HG03045 (cell line): ENCODE measurements at regions not wholly inside any gene's neighbourhood (a gene's known extent, or its start where the extent isn't known, plus 50 kb on each side); places are given as distances from the start of the nearest gene placed in this dataset.

Experiments
- ATAC-seq: cut with Tn5 transposase; IDR thresholded peaks from one replicate; pipeline ENCODE4 v1.9.1; 2021; ENCODE audit warnings: mild to moderate bottlenecking, moderate library complexity; ENCODE audit not compliant: unreplicated experiment

GRCh38 chrX:39975101-39975925 is 122.4 kb downstream of the BCOR start:
- ATAC-seq = no peak

DNA sequence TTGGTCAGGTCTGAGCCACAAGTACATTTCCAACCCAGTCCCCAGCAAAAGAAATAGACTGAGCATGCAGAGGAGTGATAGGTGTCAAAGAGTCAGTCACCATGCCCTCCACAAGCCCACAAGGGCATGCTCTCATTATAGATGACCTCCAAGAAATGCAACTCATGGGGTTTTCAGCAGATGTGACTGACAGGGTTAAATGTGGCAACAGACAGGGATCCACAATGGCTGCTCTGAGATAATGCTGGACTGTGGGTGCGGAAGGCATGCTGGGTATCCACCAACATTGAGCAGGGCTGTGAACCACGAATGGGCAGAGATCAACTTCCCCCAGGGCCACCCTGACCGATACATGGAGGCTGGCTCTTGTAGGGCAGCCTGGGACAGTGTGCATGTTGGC is 115.8 kb downstream of the BCOR start:
- ATAC-seq = no peak

DNA sequence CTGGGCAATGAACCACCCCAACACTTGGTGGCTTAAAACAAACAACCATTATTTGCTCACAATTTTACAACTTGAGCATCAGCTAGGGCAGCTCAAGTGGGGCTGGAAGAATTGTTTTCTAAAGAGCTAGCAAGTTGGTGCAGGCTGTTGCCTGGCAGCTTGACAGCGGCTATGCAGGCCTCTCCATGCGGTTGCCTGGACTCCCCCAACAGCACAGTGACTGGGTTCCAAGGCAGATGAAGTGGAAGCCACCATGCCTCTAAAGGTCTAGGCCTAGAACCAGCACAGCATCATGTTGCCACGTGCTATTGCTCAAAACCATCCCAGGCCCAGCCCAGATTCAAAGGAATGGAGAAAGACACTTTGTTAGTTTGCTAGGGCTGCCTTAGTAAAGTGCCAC is 114.8 kb downstream of the BCOR start:
- ATAC-seq = no peak

- ATAC-seq = no peak
Measured at GRCh38 chrX:39983715-39984114, 114.0 kb downstream of the BCOR start.

- no peak for ATAC-seq
Measured at GRCh38 chrX:39984191-39984956, 113.4 kb downstream of the BCOR start.

DNA sequence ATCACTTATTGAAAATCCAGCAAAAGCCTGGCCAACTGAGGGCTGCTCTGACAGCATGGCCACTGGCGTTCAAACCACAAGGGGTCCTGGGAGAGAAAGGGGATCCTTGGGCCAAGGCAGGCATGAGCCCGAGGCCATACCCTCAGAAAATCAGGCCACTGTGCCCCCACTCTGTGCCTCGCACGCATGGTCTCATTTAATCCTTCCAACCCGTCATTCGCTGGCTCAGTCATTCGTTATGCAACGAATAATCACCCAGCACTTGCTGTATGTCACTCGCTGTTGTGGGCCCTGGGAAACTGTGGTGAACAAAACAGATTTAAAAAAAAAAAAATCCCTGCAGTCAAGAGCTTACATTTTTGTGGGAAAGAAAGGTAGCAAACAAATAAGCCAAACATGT is 112.7 kb downstream of the BCOR start:
- ATAC-seq = no peak

DNA sequence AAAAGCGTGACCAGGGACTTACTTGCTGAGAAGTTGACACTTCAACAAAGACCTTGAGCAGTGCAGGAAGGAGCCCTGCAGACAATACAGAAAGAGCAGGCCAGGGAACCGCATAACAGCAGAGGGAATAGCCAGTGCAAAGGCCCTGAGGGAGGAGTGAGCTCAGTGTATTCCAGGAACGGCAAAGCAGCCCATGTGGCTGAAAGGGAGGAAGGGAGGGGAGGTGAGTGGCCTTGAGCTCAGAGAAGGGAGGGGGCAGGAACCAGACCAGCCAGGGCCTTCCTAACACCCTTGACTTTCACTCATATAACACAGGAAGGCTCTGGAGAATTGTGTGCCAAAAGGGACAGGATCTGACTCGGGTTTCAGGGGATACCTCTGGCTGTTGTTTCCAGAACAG is 112.2 kb downstream of the BCOR start:
- no peak for ATAC-seq

DNA sequence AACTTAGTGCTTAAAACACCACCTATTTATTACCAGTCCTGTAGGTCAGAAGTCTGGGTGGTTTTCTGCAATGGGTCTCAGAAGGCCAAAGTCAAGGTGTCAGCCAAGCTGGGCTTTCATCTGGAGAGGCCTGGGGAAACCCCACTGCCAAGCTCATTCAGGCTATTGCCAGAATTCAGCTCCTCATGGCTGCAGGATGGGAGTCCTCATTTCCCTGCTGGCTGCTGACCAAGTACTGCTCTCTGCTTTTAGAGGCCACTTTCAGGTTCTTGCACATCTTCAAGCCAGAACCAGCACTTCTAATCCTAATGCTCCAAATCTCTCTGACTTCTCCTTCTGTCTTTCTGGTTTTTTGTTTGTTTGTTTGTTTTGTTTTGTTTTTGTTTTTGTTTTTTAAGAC is 109.3 kb downstream of the BCOR start:
- ATAC-seq = no peak

GRCh38 chrX:39990388-39990787 is 107.4 kb downstream of the BCOR start:
- no peak for ATAC-seq

DNA sequence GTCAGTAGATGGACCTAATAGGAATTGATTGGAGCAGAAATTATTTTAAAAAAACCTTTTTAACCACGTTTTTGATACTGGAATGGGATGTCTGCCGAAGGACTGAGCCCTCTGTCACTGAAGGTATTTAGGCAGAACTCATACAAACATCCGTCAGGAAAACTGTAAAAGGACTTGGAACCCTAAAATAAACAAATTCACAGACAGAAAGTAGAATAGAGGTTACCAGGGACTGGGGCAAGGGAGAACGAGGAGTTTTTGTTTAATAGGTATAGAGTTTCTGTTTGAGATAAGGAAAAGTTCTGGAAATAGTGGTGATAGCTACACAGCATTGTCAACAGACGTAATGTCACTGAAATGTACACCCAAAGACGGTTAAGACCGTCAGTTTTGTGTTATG is 105.5 kb downstream of the BCOR start:
- no peak for ATAC-seq

DNA sequence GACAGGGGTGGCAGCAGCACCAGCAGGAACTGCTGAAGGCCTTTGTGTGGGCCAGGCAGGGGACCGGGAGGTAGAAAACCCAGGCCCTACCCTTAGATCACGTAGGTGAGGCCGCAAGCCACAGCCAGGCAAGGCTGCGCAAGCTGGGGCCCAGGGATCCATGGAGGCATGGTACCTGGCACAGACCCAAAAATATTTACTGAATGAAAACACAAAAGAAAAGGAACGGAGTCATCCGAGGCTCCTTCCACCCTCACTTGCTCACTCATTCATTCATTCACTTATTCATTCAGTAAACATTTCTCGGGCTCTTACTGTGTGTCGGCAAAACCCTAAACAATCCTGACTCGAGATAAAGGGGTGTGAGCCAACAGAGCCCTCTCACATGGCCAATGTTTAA is 102.3 kb downstream of the BCOR start:
- ATAC-seq = no peak

DNA sequence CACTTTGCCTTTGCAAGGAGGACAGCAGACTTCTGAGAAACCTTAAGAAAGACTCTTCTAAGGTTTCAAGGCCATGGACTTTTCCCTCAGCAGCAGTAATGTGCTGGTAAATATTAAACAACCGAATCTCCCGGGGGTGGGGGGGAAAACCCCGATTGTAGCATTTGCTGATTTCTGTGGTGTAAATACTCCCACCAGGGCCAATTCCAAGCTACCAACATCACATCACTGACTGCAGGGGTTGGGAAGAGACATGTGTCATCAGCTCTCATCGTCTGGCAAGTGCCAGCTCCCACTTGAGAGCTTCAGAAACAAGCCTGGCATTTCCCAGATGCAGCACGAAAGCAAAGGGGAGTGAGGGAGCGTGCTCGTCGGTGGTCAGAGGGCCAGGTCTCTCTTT is 101.2 kb downstream of the BCOR start:
- ATAC-seq = no peak

DNA sequence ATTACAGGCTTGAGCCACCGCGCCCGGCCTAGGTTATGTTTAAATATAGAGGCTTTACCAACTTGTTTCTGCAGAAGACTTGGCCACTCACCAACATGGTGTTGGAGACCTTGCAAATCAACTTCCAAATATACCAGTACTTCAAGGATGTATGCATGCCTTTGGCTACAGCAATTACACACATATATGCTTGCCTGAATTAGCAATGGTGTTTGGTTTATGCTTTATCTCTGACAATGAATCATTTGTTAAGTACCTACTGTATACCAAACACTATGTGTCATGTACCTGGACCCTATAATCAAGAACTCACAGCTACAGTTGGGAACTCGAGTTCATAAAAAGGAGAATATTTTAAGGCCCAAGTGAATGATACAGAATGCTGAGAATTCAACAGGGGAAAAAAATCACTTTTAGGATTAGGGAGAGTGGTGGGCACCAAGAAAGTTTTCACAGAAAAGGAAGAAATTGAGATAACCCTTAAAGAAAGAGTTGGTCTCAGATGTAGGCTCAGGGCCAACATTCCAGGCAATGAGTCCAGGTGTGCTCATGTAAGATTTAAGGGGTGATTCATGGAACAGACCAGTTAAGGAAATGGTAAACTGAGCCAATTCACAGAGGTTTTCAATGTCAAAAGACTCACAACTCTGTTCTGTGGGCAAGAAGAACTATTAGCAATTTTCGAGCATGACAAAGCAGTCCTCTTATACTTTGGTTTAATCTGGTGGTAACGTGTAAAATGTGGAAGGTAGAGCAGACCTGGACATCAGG is 98.9 kb downstream of the BCOR start:
- ATAC-seq = no peak
